Muscle of leg (tissue), 3 donors: ENCODE measurements at regions not wholly inside any gene's neighbourhood (a gene's known extent, or its start where the extent isn't known, plus 50 kb on each side); places are given as distances from the start of the nearest gene placed in this dataset.

Experiments used
- DNase-seq: peaks from one replicate; pipeline ENCODE4 v3.0.0; 2013
- H3K27ac ChIP-seq: one replicate; pipeline ENCODE4 v1.5.1; 2013; ENCODE audit warnings: mild to moderate bottlenecking, low read length, control low read depth
- H3K27me3 ChIP-seq: one replicate; pipeline ENCODE4 v1.6.1; 2013; ENCODE audit warnings: low read length; ENCODE audit not compliant: control insufficient read depth, insufficient read depth
- H3K36me3 ChIP-seq: one replicate; pipeline ENCODE4 v1.6.1; 2013; ENCODE audit warnings: low read length; ENCODE audit not compliant: control insufficient read depth, insufficient read depth
- H3K4me1 ChIP-seq: one replicate; pipeline ENCODE4 v1.6.1; 2013; ENCODE audit warnings: low read length; ENCODE audit not compliant: control insufficient read depth, insufficient read depth
- H3K4me3 ChIP-seq: one replicate; pipeline ENCODE4 v1.5.1; 2013; ENCODE audit warnings: low read length, control low read depth
- H3K9me3 ChIP-seq: replicated peaks from 2 replicates; pipeline ENCODE4 v1.6.1; 2013; ENCODE audit warnings: low read depth, low read length; ENCODE audit not compliant: control insufficient read depth
- WGBS: methylation state at CpG from one replicate; pipeline ENCODE4 v1.1.5; 2013; ENCODE audit warnings: missing lambda C conversion rate; ENCODE audit not compliant: insufficient coverage; 5-methylcytosine and 5-hydroxymethylcytosine counted together

GRCh38 chr14:26370115-26370514, 227.7 kb downstream of the NOVA1 start:
- DNase-seq = peak; percentile 76
- no peaks in the 10 kb centered on the region for H3K27me3 ChIP-seq
- no peaks in the 10 kb centered on the region for H3K9me3 ChIP-seq
- H3K36me3 ChIP-seq = no peaks in the 10 kb centered on the region
- no peak overlapping the region for H3K27ac ChIP-seq
- H3K4me3 ChIP-seq = no peak overlapping the region
- 40% methylated on average over 1 of the region's 3 CpGs for WGBS
- H3K4me1 ChIP-seq = no peaks in the 10 kb centered on the region

GRCh38 chr14:26363689-26364088, 234.1 kb downstream of the NOVA1 start:
- Histone ChIP-seq H3K27ac (no peak overlapping the region), H3K4me3 (no peak overlapping the region), H3K27me3 (no peaks in the 10 kb centered on the region), H3K9me3 (no peaks in the 10 kb centered on the region), H3K36me3 (no peaks in the 10 kb centered on the region), H3K4me1 (no peaks in the 10 kb centered on the region)
- DNase-seq = no peak

GRCh38 chr14:26344596-26344995, 253.2 kb downstream of the NOVA1 start:
- Histone ChIP-seq H3K27ac (no peak overlapping the region), H3K4me3 (no peak overlapping the region), H3K4me1 (no peaks in the 10 kb centered on the region), H3K27me3 (no peaks in the 10 kb centered on the region), H3K9me3 (no peaks in the 10 kb centered on the region), H3K36me3 (no peaks in the 10 kb centered on the region)
- DNase-seq = peak; percentile 89
- WGBS = no CpG with 5 or more reads among the region's 4 CpGs

GRCh38 chr14:26339381-26339780, 258.5 kb downstream of the NOVA1 start:
- Histone ChIP-seq H3K36me3 (no peaks in the 10 kb centered on the region), H3K9me3 (no peaks in the 10 kb centered on the region), H3K27me3 (no peaks in the 10 kb centered on the region), H3K4me3 (no peak overlapping the region), H3K4me1 (no peaks in the 10 kb centered on the region), H3K27ac (no peak overlapping the region)
- 89% methylated on average over 1 of the region's 2 CpGs for WGBS
- DNase-seq = no peak

GRCh38 chr14:26338231-26338630, 259.6 kb downstream of the NOVA1 start:
- DNase-seq = no peak

GRCh38 chr14:26334288-26334687, 263.5 kb downstream of the NOVA1 start:
- Histone ChIP-seq H3K36me3 (no peaks in the 10 kb centered on the region), H3K9me3 (no peaks in the 10 kb centered on the region), H3K27me3 (no peaks in the 10 kb centered on the region), H3K27ac (no peak overlapping the region), H3K4me1 (no peaks in the 10 kb centered on the region), H3K4me3 (no peak overlapping the region)
- no CpG with 5 or more reads among the region's 3 CpGs for WGBS
- DNase-seq = no peak

More at GRCh38 chr14:26338231-26338630, 259.6 kb downstream of the NOVA1 start:
- Histone ChIP-seq H3K36me3 (no peaks in the 10 kb centered on the region), H3K27me3 (no peaks in the 10 kb centered on the region), H3K9me3 (no peaks in the 10 kb centered on the region), H3K4me3 (no peak overlapping the region), H3K27ac (no peak overlapping the region), H3K4me1 (no peaks in the 10 kb centered on the region)
- no CpG with 5 or more reads among the region's 2 CpGs for WGBS

GRCh38 chr14:26332966-26333365, 264.9 kb downstream of the NOVA1 start:
- H3K9me3 ChIP-seq = no peaks in the 10 kb centered on the region
- H3K27ac ChIP-seq = no peak overlapping the region
- H3K4me3 ChIP-seq = no peak overlapping the region
- no peaks in the 10 kb centered on the region for H3K4me1 ChIP-seq
- WGBS = 90% methylated on average over 10 of the region's 11 CpGs
- no peaks in the 10 kb centered on the region for H3K36me3 ChIP-seq
- DNase-seq = no peak
- H3K27me3 ChIP-seq = no peaks in the 10 kb centered on the region

- no peaks in the 10 kb centered on the region for H3K27me3 ChIP-seq
- no CpG with 5 or more reads among the region's 1 CpG for WGBS
Measured at GRCh38 chr14:26330982-26331381, 266.9 kb downstream of the NOVA1 start.

GRCh38 chr14:26328791-26329190, 269.0 kb downstream of the NOVA1 start:
- Histone ChIP-seq H3K27me3 (no peaks in the 10 kb centered on the region), H3K36me3 (no peaks in the 10 kb centered on the region), H3K4me3 (no peak overlapping the region), H3K9me3 (no peaks in the 10 kb centered on the region), H3K4me1 (no peaks in the 10 kb centered on the region), H3K27ac (no peak overlapping the region)
- no peak for DNase-seq

More at GRCh38 chr14:26330982-26331381, 266.9 kb downstream of the NOVA1 start:
- no peak overlapping the region for H3K27ac ChIP-seq
- no peaks in the 10 kb centered on the region for H3K9me3 ChIP-seq
- DNase-seq = no peak
- H3K36me3 ChIP-seq = no peaks in the 10 kb centered on the region
- H3K4me1 ChIP-seq = no peaks in the 10 kb centered on the region
- no peak overlapping the region for H3K4me3 ChIP-seq

GRCh38 chr14:26323869-26324268, 274.0 kb downstream of the NOVA1 start:
- Histone ChIP-seq H3K27me3 (no peaks in the 10 kb centered on the region), H3K9me3 (no peaks in the 10 kb centered on the region), H3K27ac (no peak overlapping the region), H3K36me3 (no peaks in the 10 kb centered on the region), H3K4me1 (no peaks in the 10 kb centered on the region), H3K4me3 (no peak overlapping the region)
- whole genome bisulfite sequencing = 54% methylated on average over 3 of the region's 5 CpGs
- DNase-seq = no peak

GRCh38 chr14:26320886-26321285, 276.9 kb downstream of the NOVA1 start:
- no peak overlapping the region for H3K4me3 ChIP-seq
- no peaks in the 10 kb centered on the region for H3K36me3 ChIP-seq
- no peaks in the 10 kb centered on the region for H3K9me3 ChIP-seq
- WGBS = no CpG with 5 or more reads among the region's 2 CpGs
- peak; percentile 82 for DNase-seq
- no peaks in the 10 kb centered on the region for H3K4me1 ChIP-seq
- no peak overlapping the region for H3K27ac ChIP-seq
- no peaks in the 10 kb centered on the region for H3K27me3 ChIP-seq
